Mesothelial cell of epicardium (in vitro differentiated cells): ENCODE measurements at regions not wholly inside any gene's neighbourhood (a gene's known extent, or its start where the extent isn't known, plus 50 kb on each side); places are given as distances from the start of the nearest gene placed in this dataset.

Experiments
- DNase-seq, 2 experiments: peaks; one replicate each; pipeline ENCODE4 v3.0.0; 2021; ENCODE audit warnings: low spot score in 2 of 2; ENCODE audit not compliant: unreplicated experiment in 2 of 2
- H3K27ac Mint-ChIP-seq: 2 replicates; pipeline ENCODE4 v1.8.0; 2021; ENCODE audit warnings: mixed read lengths
- H3K27me3 Mint-ChIP-seq: 2 replicates; pipeline ENCODE4 v1.8.0; 2021; ENCODE audit warnings: low read depth, mixed read lengths
- H3K36me3 Mint-ChIP-seq: 2 replicates; pipeline ENCODE4 v1.8.0; 2021; ENCODE audit warnings: mixed read lengths
- H3K4me1 Mint-ChIP-seq: 2 replicates; pipeline ENCODE4 v1.8.0; 2021; ENCODE audit warnings: mixed read lengths
- H3K4me3 Mint-ChIP-seq: 2 replicates; pipeline ENCODE4 v1.8.0; 2021; ENCODE audit warnings: mild to moderate bottlenecking, moderate library complexity, mixed read lengths
- H3K9me3 Mint-ChIP-seq: 2 replicates; pipeline ENCODE4 v1.8.0; 2021; ENCODE audit warnings: mixed read lengths
- CTCF ChIP-seq: fragments of 200-600 bp; sonication (generic); IDR thresholded peaks from one replicate; pipeline ENCODE4 v1.5.0; 2021; ENCODE audit warnings: antibody characterized with exemption; ENCODE audit not compliant: unreplicated experiment

GRCh38 chr13:102993348-102993747 lies 72.9 kb downstream of the SLC10A2 start:
- no peaks in the 10 kb centered on the region for H3K4me1 Mint-ChIP-seq
- H3K4me3 Mint-ChIP-seq: no peak overlapping the region
- H3K27me3 Mint-ChIP-seq: no peaks in the 10 kb centered on the region
- peaks cover 10% of the 10 kb centered on the region for H3K36me3 Mint-ChIP-seq
- no peak for DNase-seq
- no peak for TF ChIP-seq CTCF
- H3K27ac Mint-ChIP-seq: no peak overlapping the region
- peaks cover 44% of the 10 kb centered on the region for H3K9me3 Mint-ChIP-seq

GRCh38 chr13:102984210-102984609 lies 82.0 kb downstream of the SLC10A2 start:
- peaks cover 29% of the 10 kb centered on the region for H3K9me3 Mint-ChIP-seq
- H3K36me3 Mint-ChIP-seq: peaks cover 9% of the 10 kb centered on the region
- DNase-seq: no peak
- no peaks in the 10 kb centered on the region for H3K27me3 Mint-ChIP-seq
- no peak for TF ChIP-seq CTCF
- peaks cover 3% of the 10 kb centered on the region for H3K4me1 Mint-ChIP-seq
- H3K27ac Mint-ChIP-seq: no peak overlapping the region
- H3K4me3 Mint-ChIP-seq: no peak overlapping the region

GRCh38 chr13:102983496-102983895 lies 82.7 kb downstream of the SLC10A2 start:
- Mint-ChIP-seq H3K27ac (no peak overlapping the region), H3K9me3 (peaks cover 25% of the 10 kb centered on the region), H3K4me1 (peaks cover 3% of the 10 kb centered on the region), H3K36me3 (peaks cover 7% of the 10 kb centered on the region), H3K4me3 (no peak overlapping the region), H3K27me3 (no peaks in the 10 kb centered on the region)
- no peak for DNase-seq
- no peak for TF ChIP-seq CTCF

- H3K36me3 Mint-ChIP-seq: no peaks in the 10 kb centered on the region
- peaks cover 3% of the 10 kb centered on the region for H3K9me3 Mint-ChIP-seq
- H3K4me3 Mint-ChIP-seq: no peak overlapping the region
- TF ChIP-seq CTCF: no peak
- H3K27me3 Mint-ChIP-seq: no peaks in the 10 kb centered on the region
- no peak for DNase-seq
- peaks cover 21% of the 10 kb centered on the region for H3K4me1 Mint-ChIP-seq
- no peak overlapping the region for H3K27ac Mint-ChIP-seq
These were observed 85.8 kb downstream of the SLC10A2 start for GRCh38 chr13:102980331-102980982.

GRCh38 chr13:102978168-102978567 lies 88.0 kb downstream of the SLC10A2 start:
- peaks cover 3% of the 10 kb centered on the region for H3K9me3 Mint-ChIP-seq
- H3K36me3 Mint-ChIP-seq: no peaks in the 10 kb centered on the region
- peaks cover 6% of the 10 kb centered on the region for H3K27me3 Mint-ChIP-seq
- H3K4me1 Mint-ChIP-seq: peaks cover 31% of the 10 kb centered on the region
- DNase-seq: no peak
- no peak overlapping the region for H3K4me3 Mint-ChIP-seq
- H3K27ac Mint-ChIP-seq: no peak overlapping the region
- TF ChIP-seq CTCF: no peak

- peaks cover under 1% of the 10 kb centered on the region for H3K9me3 Mint-ChIP-seq
- peaks cover 31% of the 10 kb centered on the region for H3K4me1 Mint-ChIP-seq
- no peaks in the 10 kb centered on the region for H3K36me3 Mint-ChIP-seq
- H3K4me3 Mint-ChIP-seq: no peak overlapping the region
- H3K27me3 Mint-ChIP-seq: peaks cover 8% of the 10 kb centered on the region
- H3K27ac Mint-ChIP-seq: no peak overlapping the region
- DNase-seq: no peak
- no peak for TF ChIP-seq CTCF
These were observed 88.7 kb downstream of the SLC10A2 start for GRCh38 chr13:102977471-102977870.
